ENCODE measurements at regions not wholly inside any gene's neighbourhood (a gene's known extent, or its start where the extent isn't known, plus 50 kb on each side); places are given as distances from the start of the nearest gene placed in this dataset.

- TF ChIP-seq MAX (IDR thresholded peaks at IDR 0.05; ENCODE audit: low read depth), result no peak
- no peak for TF ChIP-seq EZH2phosphoT487 (IDR thresholded peaks at IDR 0.05; ENCODE audit: borderline replicate concordance, low read depth)
- TF ChIP-seq POLR2AphosphoS5 (IDR thresholded peaks at IDR 0.05; ENCODE audit: low read depth, low read length), result no peak
- no peak for TF ChIP-seq SMC3 (IDR thresholded peaks at IDR 0.05; ENCODE audit: low read depth, low read length)
- no peak for TF ChIP-seq GATA2 (CRISPR knock-in tag; IDR thresholded peaks at IDR 0.05)
- TF ChIP-seq FOXJ3 (CRISPR knock-in tag; IDR thresholded peaks at IDR 0.05), result no peak
- TF ChIP-seq CTCF (IDR thresholded peaks at IDR 0.05), result no peak
- TF ChIP-seq JUND (IDR thresholded peaks at IDR 0.05), result no peak
Observed at GRCh38 chr9:7238247-7238637, 480.5 kb downstream of the KDM4C start.

Data from SK-N-SH (cell line).